ENCODE measurements at regions not wholly inside any gene's neighbourhood (a gene's known extent, or its start where the extent isn't known, plus 50 kb on each side); places are given as distances from the start of the nearest gene placed in this dataset.

DNA sequence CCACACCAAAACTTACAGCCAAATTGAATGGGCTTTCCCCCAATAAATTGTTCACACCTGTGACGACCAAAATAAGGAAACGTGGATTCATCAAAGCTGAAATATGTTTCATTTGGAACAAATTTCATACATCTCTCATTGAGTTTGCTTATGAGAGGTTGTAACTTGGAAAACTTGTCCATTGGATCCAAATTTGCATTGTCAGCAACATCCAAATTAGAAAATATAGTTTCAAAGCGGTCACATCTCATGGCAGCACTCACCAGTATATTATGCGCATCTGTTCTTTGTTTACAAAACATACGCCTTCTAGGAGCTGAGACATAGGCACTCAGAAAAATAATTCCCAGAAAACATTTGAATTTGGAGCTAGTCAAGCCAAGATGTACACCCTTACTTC lies 1028.2 kb upstream of the USP15 start:
- Histone ChIP-seq H3K4me1 (replicated peaks; ENCODE audit: insufficient read depth) (no peaks in the 10 kb centered on the region), H3K4me2 (no peak overlapping the region), H3K27ac (no peak overlapping the region), H4K20me1 (ENCODE audit: insufficient read depth) (no peaks in the 10 kb centered on the region), H2AFZ (no peak overlapping the region), H3K27me3 (ENCODE audit: insufficient read depth, low read depth) (no peaks in the 10 kb centered on the region), H3K36me3 (ENCODE audit: low read depth) (no peaks in the 10 kb centered on the region), H3F3A (ENCODE audit: insufficient read depth, low read depth) (no peaks in the 10 kb centered on the region), H3K9me3 (ENCODE audit: insufficient read depth, low read depth) (no peaks in the 10 kb centered on the region), H3K4me3 (no peak overlapping the region), H3K79me2 (ENCODE audit: low read depth) (no peaks in the 10 kb centered on the region), H3K9me2 (ENCODE audit: insufficient read depth) (no peaks in the 10 kb centered on the region)
- CTCF ChIA-PET, result no interaction called here
- intact Hi-C loops (cut with micrococcal nuclease; ENCODE audit: unreplicated experiment), result no loop called here
- TF ChIP-seq EZH2 (IDR thresholded peaks at IDR 0.05; ENCODE audit: low read depth), result no peak
- TF ChIP-seq, protein P1, sequence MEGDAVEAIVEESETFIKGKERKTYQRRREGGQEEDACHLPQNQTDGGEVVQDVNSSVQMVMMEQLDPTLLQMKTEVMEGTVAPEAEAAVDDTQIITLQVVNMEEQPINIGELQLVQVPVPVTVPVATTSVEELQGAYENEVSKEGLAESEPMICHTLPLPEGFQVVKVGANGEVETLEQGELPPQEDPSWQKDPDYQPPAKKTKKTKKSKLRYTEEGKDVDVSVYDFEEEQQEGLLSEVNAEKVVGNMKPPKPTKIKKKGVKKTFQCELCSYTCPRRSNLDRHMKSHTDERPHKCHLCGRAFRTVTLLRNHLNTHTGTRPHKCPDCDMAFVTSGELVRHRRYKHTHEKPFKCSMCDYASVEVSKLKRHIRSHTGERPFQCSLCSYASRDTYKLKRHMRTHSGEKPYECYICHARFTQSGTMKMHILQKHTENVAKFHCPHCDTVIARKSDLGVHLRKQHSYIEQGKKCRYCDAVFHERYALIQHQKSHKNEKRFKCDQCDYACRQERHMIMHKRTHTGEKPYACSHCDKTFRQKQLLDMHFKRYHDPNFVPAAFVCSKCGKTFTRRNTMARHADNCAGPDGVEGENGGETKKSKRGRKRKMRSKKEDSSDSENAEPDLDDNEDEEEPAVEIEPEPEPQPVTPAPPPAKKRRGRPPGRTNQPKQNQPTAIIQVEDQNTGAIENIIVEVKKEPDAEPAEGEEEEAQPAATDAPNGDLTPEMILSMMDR (conservative IDR thresholded peaks at IDR 0.05), result no peak
- POLR2A ChIA-PET (ENCODE audit: unreplicated experiment), result no interaction called here
- DNase-seq, result no peak
- no TSS peak for BruUV-seq (replicated peaks)

DNA sequence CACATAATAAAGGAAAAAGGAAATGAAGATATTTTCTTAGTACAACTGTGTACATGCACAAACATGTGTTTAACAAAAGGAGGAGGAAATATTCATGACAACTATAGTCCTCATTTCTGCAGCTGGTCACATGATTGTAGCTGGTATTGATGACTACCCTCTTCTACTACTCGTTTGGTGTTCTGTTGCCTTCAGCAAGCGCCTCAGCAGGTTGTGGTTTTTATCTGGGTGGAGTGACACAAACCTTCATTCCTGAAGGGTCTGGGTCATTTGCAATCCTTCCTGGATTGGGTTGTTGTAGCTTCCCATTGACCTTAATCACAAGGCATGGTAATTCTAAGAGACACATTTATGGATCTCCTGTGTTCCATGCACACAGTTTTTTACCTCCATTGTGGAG lies 1009.9 kb upstream of the USP15 start:
- Histone ChIP-seq H3K9me3 (ENCODE audit: insufficient read depth, low read depth) (no peaks in the 10 kb centered on the region), H2AFZ (no peak overlapping the region), H3K9me2 (ENCODE audit: insufficient read depth) (no peaks in the 10 kb centered on the region), H3F3A (ENCODE audit: insufficient read depth, low read depth) (no peaks in the 10 kb centered on the region), H3K4me1 (replicated peaks; ENCODE audit: insufficient read depth) (no peaks in the 10 kb centered on the region), H3K4me3 (no peak overlapping the region), H3K79me2 (ENCODE audit: low read depth) (no peaks in the 10 kb centered on the region), H3K27ac (no peak overlapping the region), H4K20me1 (ENCODE audit: insufficient read depth) (no peaks in the 10 kb centered on the region), H3K36me3 (ENCODE audit: low read depth) (no peaks in the 10 kb centered on the region), H3K27me3 (ENCODE audit: insufficient read depth, low read depth) (no peaks in the 10 kb centered on the region), H3K4me2 (no peak overlapping the region)
- TF ChIP-seq EZH2 (IDR thresholded peaks at IDR 0.05; ENCODE audit: low read depth), result no peak
- TF ChIP-seq, protein P1 (conservative IDR thresholded peaks at IDR 0.05), result no peak
- no TSS peak for BruUV-seq (replicated peaks)
- ChIA-PET POLR2A (ENCODE audit: unreplicated experiment) (no interaction called here), CTCF (no interaction called here)
- intact Hi-C loops (cut with micrococcal nuclease; ENCODE audit: unreplicated experiment), result no loop called here
- no peak for DNase-seq

DNA sequence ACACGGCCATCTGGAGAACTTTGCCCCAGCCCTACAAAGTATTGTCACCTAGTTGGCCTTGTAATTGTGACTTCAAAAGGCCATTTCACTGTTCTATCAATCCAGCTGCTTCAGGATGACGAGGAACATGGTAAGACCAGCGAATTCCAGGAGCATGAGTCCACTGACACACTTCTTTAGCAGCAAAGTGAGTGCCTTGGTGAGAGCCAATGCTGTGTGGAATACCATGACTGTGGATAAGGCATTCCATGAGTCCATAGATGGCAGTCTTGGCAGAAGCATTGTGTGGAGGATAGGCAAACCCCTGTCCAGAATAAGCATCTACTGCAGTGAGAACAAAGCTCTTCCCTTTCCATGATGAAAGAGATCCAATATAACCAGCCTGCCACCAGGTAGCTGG lies 1009.1 kb upstream of the USP15 start:
- Histone ChIP-seq H4K20me1 (ENCODE audit: insufficient read depth) (no peaks in the 10 kb centered on the region), H3K9me2 (ENCODE audit: insufficient read depth) (no peaks in the 10 kb centered on the region), H3F3A (ENCODE audit: insufficient read depth, low read depth) (no peaks in the 10 kb centered on the region), H2AFZ (no peak overlapping the region), H3K27me3 (ENCODE audit: insufficient read depth, low read depth) (no peaks in the 10 kb centered on the region), H3K9me3 (ENCODE audit: insufficient read depth, low read depth) (no peaks in the 10 kb centered on the region), H3K4me2 (no peak overlapping the region), H3K79me2 (ENCODE audit: low read depth) (no peaks in the 10 kb centered on the region), H3K27ac (no peak overlapping the region), H3K4me1 (replicated peaks; ENCODE audit: insufficient read depth) (no peaks in the 10 kb centered on the region), H3K4me3 (no peak overlapping the region), H3K36me3 (ENCODE audit: low read depth) (no peaks in the 10 kb centered on the region)
- no peak for DNase-seq
- CTCF ChIA-PET, result no interaction called here
- intact Hi-C loops (cut with micrococcal nuclease; ENCODE audit: unreplicated experiment), result no loop called here
- TF ChIP-seq EZH2 (IDR thresholded peaks at IDR 0.05; ENCODE audit: low read depth), result no peak
- TF ChIP-seq, protein P1 (conservative IDR thresholded peaks at IDR 0.05), result no peak
- POLR2A ChIA-PET (ENCODE audit: unreplicated experiment), result no interaction called here
- no TSS peak for BruUV-seq (replicated peaks)
